Panc1 (cell line): ENCODE measurements at regions not wholly inside any gene's neighbourhood (a gene's known extent, or its start where the extent isn't known, plus 50 kb on each side); places are given as distances from the start of the nearest gene placed in this dataset.

Experiments
- ATAC-seq: fragments of 200-7000 bp; cut with Tn5 transposase; 2 replicates; pipeline ENCODE4 v1.9.1; 2020; ENCODE audit warnings: mild to moderate bottlenecking, moderate library complexity
- BruUV-seq: library from RNA; stranded (reverse); fragments of 400-500 nt; replicated peaks from 2 replicates; lab custom pipeline; 2021; lab: Mats Ljungman, UMichigan
- CTCF ChIA-PET: fragments of 300-600 bp; sonication (Branson Sonifier 250); formaldehyde crosslinking; loops from one replicate; lab custom pipeline; 2022; ENCODE audit warnings: antibody characterized with exemption; lab: Charles Lee
- POLR2A ChIA-PET: fragments of 300-600 bp; sonication (Branson Sonifier 250); formaldehyde crosslinking; loops from one replicate; lab custom pipeline; 2022; ENCODE audit warnings: antibody characterized with exemption; lab: Charles Lee
- DNase-seq: peaks from one replicate; pipeline ENCODE4 v3.0.0-alpha.2; 2010; ENCODE audit warnings: low read depth, low spot score
- H3K27ac ChIP-seq: 2 replicates; pipeline ENCODE4 v1.5.1; 2011; ENCODE audit warnings: mild to moderate bottlenecking, low read length, inconsistent platforms
- H3K27me3 ChIP-seq: fragments of 200-500 bp; sonication (Bioruptor generic); 2 replicates; pipeline ENCODE4 v1.6.0; 2014; ENCODE audit warnings: low read length, inconsistent platforms; ENCODE audit not compliant: control insufficient read depth, insufficient read depth
- H3K36me3 ChIP-seq: fragments of 200-500 bp; sonication (Bioruptor generic); 2 replicates; pipeline ENCODE4 v1.5.1; 2014; ENCODE audit warnings: inconsistent platforms, mild to moderate bottlenecking, low read length, moderate library complexity; ENCODE audit not compliant: control insufficient read depth, insufficient read depth
- H3K4me1 ChIP-seq: 2 replicates; pipeline ENCODE4 v1.5.1; 2011; ENCODE audit warnings: inconsistent platforms, mild to moderate bottlenecking, low read length, moderate library complexity; ENCODE audit not compliant: control insufficient read depth, insufficient read depth
- H3K4me3 ChIP-seq, 2 experiments: 2 replicates each; pipeline ENCODE4 v1.5.1; 2011 to 2012; ENCODE audit warnings: low read depth in 2 of 2, low read length in 2 of 2, mild to moderate bottlenecking in 2 of 2, inconsistent platforms in 1 of 2, moderate library complexity in 1 of 2
- H3K9me3 ChIP-seq: fragments of 200-500 bp; sonication (Bioruptor generic); 2 replicates; pipeline ENCODE4 v1.5.1; 2014; ENCODE audit warnings: low read depth, mild to moderate bottlenecking, inconsistent platforms, low read length, moderate library complexity; ENCODE audit not compliant: control insufficient read depth, insufficient read depth
- CTCF ChIP-seq: fragments of 450-650 bp; IDR thresholded peaks from 2 replicates; pipeline ENCODE4 v1.5.1; 2017; ENCODE audit warnings: mild to moderate bottlenecking
- POLR2AphosphoS5 ChIP-seq: IDR thresholded peaks from 2 replicates; pipeline ENCODE4 v1.6.1; 2012; ENCODE audit warnings: mild to moderate bottlenecking, low read depth, low read length, moderate library complexity
- REST ChIP-seq, 2 experiments: IDR thresholded peaks; 2 replicates each; pipeline ENCODE4 v1.6.1; 2011 to 2012; ENCODE audit warnings: low read depth in 2 of 2, control low read depth in 1 of 2, low read length in 1 of 2, mild to moderate bottlenecking in 1 of 2, moderate library complexity in 1 of 2; ENCODE audit not compliant: insufficient read depth in 1 of 2
- SIN3A ChIP-seq: IDR thresholded peaks from 2 replicates; pipeline ENCODE4 v1.6.1; 2012; ENCODE audit warnings: low read depth, mild to moderate bottlenecking, low read length, moderate library complexity, borderline replicate concordance; ENCODE audit not compliant: insufficient read depth
- TCF7L2 ChIP-seq: IDR thresholded peaks from 2 replicates; pipeline ENCODE4 v1.6.1; 2011; ENCODE audit warnings: mild to moderate bottlenecking, low read depth, low read length, inconsistent platforms
- in situ Hi-C: cut with HindIII; loops from 2 replicates; pipeline ENCODE4 v1.10.0; 2016; ENCODE audit warnings: low sequenced_read_pairs, low pct_unique_long_range_greater_than_20kb
- intact Hi-C: fragments of 100-400 bp; cut with micrococcal nuclease; formaldehyde crosslinking; loops from one replicate; pipeline ENCODE4 v1.10.0; 2022; ENCODE audit not compliant: unreplicated experiment

- Histone ChIP-seq H3K36me3 (no peaks in the 10 kb centered on the region), H3K27me3 (no peaks in the 10 kb centered on the region; the same call in 1 of the 2 replicates), H3K4me1 (no peaks in the 10 kb centered on the region), H3K27ac (no peak overlapping the region), H3K9me3 (no peaks in the 10 kb centered on the region), H3K4me3 (no peak overlapping the region)
- intact Hi-C loops: no loop called here
- CTCF ChIA-PET: no interaction called here
- TF ChIP-seq POLR2AphosphoS5 (no peak), CTCF (no peak), TCF7L2 (no peak), SIN3A (no peak), REST (IDR thresholded peaks at IDR 0.05; ENCODE audit: insufficient read depth in 1 of 2, low read depth in 2 of 2, low read length in 1 of 2) (no peak)
- no peak for ATAC-seq
- no peak for DNase-seq
- POLR2A ChIA-PET: no interaction called here
- BruUV-seq: no TSS peak
- in situ Hi-C loops: no loop called here
These were observed 390.9 kb upstream of the SMIM21 start for GRCh38 chr18:75818383-75818782.

- Histone ChIP-seq H3K27me3 (no peaks in the 10 kb centered on the region; the same call in 1 of the 2 replicates), H3K9me3 (no peaks in the 10 kb centered on the region), H3K36me3 (no peaks in the 10 kb centered on the region), H3K27ac (no peak overlapping the region), H3K4me1 (no peaks in the 10 kb centered on the region), H3K4me3 (no peak overlapping the region)
- in situ Hi-C loops (no loop called here), intact Hi-C loops (no loop called here)
- ChIA-PET POLR2A (no interaction called here), CTCF (no interaction called here)
- TF ChIP-seq CTCF: no peak
- TF ChIP-seq TCF7L2: no peak
- TF ChIP-seq SIN3A: no peak
- TF ChIP-seq REST (IDR thresholded peaks at IDR 0.05; ENCODE audit: insufficient read depth in 1 of 2, low read depth in 2 of 2, low read length in 1 of 2): no peak
- TF ChIP-seq POLR2AphosphoS5: no peak
- no TSS peak for BruUV-seq
- ATAC-seq (no peak), DNase-seq (no peak)
These were observed 388.3 kb upstream of the SMIM21 start for GRCh38 chr18:75815767-75816166.
